RCC 7860 (cell line): ENCODE measurements at regions not wholly inside any gene's neighbourhood (a gene's known extent, or its start where the extent isn't known, plus 50 kb on each side); places are given as distances from the start of the nearest gene placed in this dataset.

Experiments used
- DNase-seq: peaks from one replicate; pipeline ENCODE4 v3.0.0-alpha.2; 2015; ENCODE audit warnings: low spot score
- FAIRE-seq: peaks from 2 replicates; lab custom pipeline; 2012; peaks lifted over from hg19 to GRCh38; lab: Jason Lieb, UNC

DNA sequence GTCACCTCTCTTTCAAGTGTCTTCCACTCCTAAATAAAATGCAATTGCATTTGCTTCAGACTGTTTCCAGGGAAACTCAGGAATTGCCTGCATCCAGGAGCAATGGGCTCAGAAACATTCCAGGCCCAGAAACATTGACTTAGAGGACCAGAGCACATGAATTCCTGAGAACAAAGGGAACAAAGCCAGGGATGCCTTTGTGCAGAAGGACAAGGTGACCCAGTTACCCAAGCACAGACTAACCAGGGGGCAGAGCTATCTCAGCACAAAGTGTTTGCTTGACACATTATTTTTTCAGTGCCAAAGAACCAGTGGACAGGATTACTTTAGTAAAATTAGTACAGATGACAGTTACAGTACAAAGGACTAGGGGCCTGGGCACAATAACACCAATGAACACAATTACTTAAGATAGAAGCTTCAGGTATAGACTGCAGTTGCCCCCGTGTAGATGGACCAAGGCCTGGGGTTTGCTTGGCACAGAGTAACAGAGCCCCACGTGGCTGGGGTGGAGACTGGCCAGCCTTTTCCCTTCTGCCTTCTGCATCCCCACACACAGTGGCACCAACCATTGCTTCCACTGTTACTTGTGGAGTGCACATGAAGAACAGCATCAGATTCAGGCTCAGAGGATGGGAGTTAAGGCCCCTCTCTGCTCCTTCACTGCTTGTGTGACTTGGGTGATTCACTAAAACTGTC lies 500.8 kb downstream of the INSC start:
- FAIRE-seq (no peak), DNase-seq (no peak)

- no peak for FAIRE-seq
- no peak for DNase-seq
Observed at GRCh38 chr11:15616130-15617105, 501.7 kb downstream of the INSC start.

DNA sequence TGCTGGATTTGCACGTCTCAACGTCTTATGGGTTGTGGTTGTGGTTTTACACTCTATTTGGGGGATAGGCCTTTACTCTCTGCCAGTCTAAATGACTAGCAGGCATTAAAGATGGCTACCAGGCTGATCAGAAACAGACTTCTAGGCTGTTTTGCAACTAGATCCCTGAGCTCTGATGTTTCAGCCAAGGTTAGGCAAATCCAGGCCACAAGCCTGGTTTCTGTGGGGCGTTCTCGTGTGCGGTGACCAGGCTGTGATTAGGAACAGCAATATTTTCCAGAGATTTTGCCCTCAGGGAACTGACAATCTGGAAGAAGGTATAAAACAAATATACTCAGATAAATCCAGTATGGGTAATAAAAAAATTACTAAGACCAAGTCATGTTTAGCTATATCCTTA lies 502.4 kb downstream of the INSC start:
- DNase-seq (no peak), FAIRE-seq (no peak)

DNA sequence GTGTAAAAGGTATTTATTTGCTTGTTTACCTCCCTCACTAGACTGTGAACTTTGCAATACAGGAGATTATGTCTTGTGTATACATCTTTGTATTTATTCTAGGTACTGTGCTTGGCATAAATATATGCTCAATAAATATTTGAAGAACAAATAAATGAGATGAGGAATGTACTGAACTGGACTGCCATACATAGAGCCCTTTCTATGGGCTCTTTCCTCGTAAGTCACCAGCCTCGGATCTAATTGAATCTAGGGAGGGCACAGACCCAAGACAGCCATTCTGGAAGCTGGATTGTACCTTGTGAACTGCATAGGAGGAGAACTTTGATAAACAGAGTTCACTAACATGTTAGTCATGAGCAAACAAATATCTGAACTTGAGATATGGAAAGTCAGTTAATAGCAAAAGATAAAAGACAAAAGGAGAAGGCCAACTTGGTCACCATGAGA lies 503.9 kb downstream of the INSC start:
- FAIRE-seq (no peak), DNase-seq (no peak)

GRCh38 chr11:15621565-15621964 lies 506.8 kb downstream of the INSC start:
- DNase-seq (no peak), FAIRE-seq (no peak)

DNA sequence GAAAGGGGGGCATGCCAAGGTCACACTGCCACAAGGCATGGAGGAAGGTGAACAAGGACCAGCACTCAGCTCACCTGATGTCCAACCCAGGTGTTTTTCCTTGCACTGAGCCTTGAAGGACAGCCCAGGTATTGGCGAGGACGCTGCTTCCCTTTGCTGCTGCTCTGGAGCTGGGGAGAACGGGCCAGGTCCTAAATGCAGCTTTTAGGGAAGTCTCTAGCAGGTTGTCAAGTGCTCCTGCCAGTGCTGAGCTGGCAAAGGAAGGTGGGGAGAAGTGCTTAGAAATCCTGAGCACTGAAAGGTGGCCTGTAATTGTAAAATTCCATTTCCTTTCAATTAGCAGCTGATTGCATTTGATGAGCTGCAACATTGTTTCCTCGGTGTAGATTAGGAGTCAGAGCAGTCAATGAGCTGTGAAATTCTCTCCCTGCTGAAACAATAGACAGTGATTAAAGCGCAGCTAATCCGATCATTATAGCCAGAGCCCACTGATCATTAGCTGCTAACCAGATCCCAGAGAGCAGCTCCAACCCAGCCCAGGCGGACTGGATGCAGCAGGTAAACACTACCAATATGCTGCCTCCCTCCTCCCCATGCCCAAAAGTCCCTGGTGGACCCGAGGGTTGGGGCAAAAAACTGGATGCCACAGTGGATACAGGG lies 507.6 kb downstream of the INSC start:
- no peak for FAIRE-seq
- no peak for DNase-seq

- FAIRE-seq (no peak), DNase-seq (no peak)
Observed at GRCh38 chr11:15624701-15625100, 510.0 kb downstream of the INSC start.

GRCh38 chr11:15625691-15626090 lies 511.0 kb downstream of the INSC start:
- no peak for DNase-seq

DNA sequence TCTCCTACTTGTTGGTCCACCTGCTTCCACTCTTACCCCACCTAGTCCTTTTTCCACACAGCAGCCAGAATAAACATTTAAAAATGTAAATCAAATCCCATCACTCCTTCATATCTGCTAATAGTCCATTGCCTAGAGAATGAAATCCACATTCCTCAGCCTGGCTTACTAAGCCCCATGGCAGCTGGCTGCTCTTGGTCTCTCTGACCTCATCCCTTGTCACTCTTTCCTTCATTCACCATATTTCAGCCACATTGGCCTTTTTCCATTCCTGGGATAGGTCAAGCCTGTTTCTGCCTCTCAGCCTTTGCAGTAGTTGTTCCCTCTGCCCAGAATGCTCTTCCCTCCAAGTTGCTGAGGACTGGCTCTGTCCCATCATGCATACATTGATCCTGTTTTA lies 512.8 kb downstream of the INSC start:
- FAIRE-seq (no peak), DNase-seq (no peak)

More at GRCh38 chr11:15625691-15626090, 511.0 kb downstream of the INSC start:
- FAIRE-seq = no peak

GRCh38 chr11:15629690-15630321 lies 515.1 kb downstream of the INSC start:
- no peak for DNase-seq
- no peak for FAIRE-seq

- DNase-seq (no peak), FAIRE-seq (no peak)
Observed at GRCh38 chr11:15630896-15631295, 516.2 kb downstream of the INSC start.

DNA sequence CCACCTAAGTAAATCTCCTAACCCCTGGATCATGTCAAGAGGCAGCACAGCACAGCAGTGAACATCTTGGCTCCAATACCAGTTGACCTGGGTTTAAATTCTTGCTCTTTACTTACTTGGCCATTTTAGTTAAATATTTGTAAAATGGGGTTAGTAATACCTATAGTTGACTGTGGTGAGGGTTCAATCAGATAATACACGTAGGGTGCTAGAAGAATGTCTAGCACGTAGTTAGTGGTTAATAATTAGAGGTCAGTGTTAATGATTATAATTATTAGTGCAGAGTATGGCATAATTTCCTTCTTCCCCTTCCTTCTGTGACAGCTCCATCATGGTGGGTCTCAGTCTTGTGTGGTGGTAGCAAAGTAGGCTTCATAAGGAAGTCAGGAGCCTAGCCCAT lies 520.8 kb downstream of the INSC start:
- FAIRE-seq (no peak), DNase-seq (no peak)

DNA sequence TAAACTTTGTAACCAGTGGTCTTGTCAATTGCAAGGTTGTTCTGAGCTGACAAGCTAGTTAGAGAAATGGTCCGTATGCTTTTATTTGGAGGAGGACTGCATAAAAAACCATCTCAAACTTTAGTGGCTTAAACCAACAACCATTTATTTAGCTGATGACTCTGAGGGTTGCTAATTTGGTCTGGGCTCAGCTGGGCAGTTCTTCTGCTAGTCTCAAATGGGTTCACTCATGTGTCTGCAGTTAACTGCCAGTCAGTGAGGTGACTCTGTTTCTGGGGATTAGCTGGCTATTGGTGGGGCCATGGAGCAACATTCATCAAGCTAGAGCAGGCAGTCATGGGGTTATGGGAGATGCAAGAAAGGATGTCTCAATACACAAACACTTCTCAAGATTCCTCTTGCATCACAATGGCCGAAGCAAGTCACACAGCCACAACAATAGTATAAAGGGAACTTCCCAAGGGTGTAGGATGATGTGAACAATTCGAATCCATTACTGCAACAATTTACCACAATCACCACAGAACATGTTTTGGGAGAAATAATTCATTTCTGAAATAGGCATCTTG lies 521.9 kb downstream of the INSC start:
- FAIRE-seq (no peak), DNase-seq (no peak)

DNA sequence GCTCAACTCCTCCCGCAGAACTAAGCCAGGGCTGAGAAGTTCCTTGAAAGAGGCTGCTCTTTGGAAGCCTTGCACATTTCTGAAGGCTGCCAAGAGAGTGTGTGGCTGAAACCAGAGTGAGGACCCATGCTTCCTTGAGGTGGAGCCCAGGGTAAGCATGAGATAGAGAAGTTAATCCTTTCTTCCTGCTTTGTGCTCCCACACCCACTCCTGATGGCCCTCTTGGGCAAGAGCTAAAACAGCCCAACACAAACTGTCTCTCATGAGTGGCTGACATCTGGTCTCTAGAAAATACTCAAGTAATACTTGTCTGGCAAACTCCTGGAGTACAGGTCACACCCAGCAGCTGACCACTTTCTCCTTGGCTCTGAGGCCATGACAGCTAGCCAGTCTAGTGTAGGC lies 523.7 kb downstream of the INSC start:
- FAIRE-seq = no peak
- no peak for DNase-seq

DNA sequence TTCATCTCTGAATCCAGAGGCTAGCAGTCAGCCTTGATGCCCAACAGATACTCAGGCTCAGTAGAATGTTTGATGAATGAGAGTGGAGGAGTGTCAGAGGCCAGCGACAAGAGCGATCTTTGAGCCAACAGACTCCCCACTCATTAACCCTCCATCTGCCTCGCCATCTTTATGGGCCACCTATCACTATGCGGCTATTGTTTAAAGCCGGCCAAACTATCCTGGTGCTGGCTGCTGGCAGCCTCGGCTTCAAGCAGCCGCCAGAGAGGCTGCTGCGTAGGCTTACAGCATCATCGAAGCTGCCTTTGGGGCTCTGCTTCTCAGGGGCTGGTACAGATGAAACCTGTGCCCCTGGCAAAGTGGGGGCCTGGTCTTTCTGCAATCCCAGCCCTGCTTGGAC lies 525.6 kb downstream of the INSC start:
- DNase-seq (no peak), FAIRE-seq (no peak)

DNA sequence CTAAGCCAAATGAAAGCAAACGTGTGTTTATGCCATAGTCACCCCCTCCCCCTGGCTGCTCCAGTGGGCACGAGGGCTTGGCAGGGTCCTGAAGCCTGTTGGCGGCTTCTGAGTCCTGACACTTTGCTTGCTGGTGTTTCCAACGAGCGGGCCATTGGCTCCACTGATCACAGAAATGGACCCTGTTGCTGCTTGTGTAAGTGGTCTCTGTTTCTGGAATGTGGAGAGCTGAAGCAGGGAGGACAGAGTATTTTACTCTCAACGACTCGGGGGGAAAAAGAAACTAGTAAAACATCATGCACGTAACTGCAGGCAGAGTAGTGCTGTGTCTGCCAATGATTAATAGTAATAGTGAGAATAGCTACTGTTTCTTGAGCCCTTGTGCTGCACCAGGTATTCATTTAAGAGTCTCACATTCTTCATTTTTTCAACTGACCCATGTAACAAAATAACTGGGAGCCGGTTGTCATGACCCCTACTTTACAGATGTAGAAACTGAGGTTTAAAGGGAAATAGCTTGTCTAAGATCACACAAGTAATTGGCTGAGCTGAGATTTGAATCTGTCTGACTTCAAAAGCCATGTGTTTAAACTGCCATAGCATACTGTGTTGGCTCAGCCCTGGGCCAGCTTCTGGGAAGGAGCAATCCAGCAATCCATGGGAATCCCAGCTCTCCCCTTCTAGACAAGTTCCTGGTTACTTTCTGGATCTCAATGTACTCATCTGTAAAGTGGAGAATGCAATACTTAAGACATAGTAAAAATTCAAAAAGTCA lies 526.7 kb downstream of the INSC start:
- FAIRE-seq = no peak
- no peak for DNase-seq

GRCh38 chr11:15645201-15645600 lies 530.5 kb downstream of the INSC start:
- FAIRE-seq = no peak
- no peak for DNase-seq

GRCh38 chr11:15649371-15650104 lies 534.8 kb downstream of the INSC start:
- no peak for DNase-seq
- FAIRE-seq = no peak
